Inferior parietal cortex (tissue), 1 donor: ENCODE measurements at regions not wholly inside any gene's neighbourhood (a gene's known extent, or its start where the extent isn't known, plus 50 kb on each side); places are given as distances from the start of the nearest gene placed in this dataset.
"Not testable (repeated sequence)": the region's sequence is repeated elsewhere in the genome, so short reads cannot be mapped to it uniquely, and the experiment has no call there.

Source experiments
- DNase-seq: peaks from one replicate; pipeline ENCODE4 v3.0.0-alpha.2; 2016; ENCODE audit errors: extremely low spot score

GRCh38 chr11:12585861-12586260 is 88.4 kb upstream of the TEAD1 start:
- no peak for DNase-seq

GRCh38 chr11:12587333-12587991 is 86.8 kb upstream of the TEAD1 start:
- DNase-seq: no peak

GRCh38 chr11:12591706-12592105 is 82.5 kb upstream of the TEAD1 start:
- no peak for DNase-seq

- peak; percentile 8 for DNase-seq
Measured at GRCh38 chr11:12592283-12592682, 81.9 kb upstream of the TEAD1 start.

- DNase-seq: not testable (repeated sequence)
Measured at GRCh38 chr11:12595089-12595847, 79.0 kb upstream of the TEAD1 start.

GRCh38 chr11:12598330-12599256 is 75.6 kb upstream of the TEAD1 start:
- DNase-seq: no peak

GRCh38 chr11:12599408-12600143 is 74.6 kb upstream of the TEAD1 start:
- peak; percentile 27 for DNase-seq

GRCh38 chr11:12600829-12601228 is 73.4 kb upstream of the TEAD1 start:
- no peak for DNase-seq

GRCh38 chr11:12602421-12602820 is 71.8 kb upstream of the TEAD1 start:
- DNase-seq: no peak

- no peak for DNase-seq
Measured at GRCh38 chr11:12603143-12604088, 70.8 kb upstream of the TEAD1 start.

- DNase-seq: no peak
Measured at GRCh38 chr11:12604557-12605153, 69.6 kb upstream of the TEAD1 start.

GRCh38 chr11:12606597-12606996 is 67.6 kb upstream of the TEAD1 start:
- no peak for DNase-seq

GRCh38 chr11:12608678-12609077 is 65.5 kb upstream of the TEAD1 start:
- not testable (repeated sequence) for DNase-seq

- DNase-seq: no peak
Measured at GRCh38 chr11:12611352-12611751, 62.9 kb upstream of the TEAD1 start.

GRCh38 chr11:12617632-12618031 is 56.6 kb upstream of the TEAD1 start:
- DNase-seq: no peak

GRCh38 chr11:12618743-12619540 is 55.3 kb upstream of the TEAD1 start:
- DNase-seq: no peak

GRCh38 chr11:12623869-12624268 is 50.4 kb upstream of the TEAD1 start:
- no peak for DNase-seq
